ENCODE measurements at regions not wholly inside any gene's neighbourhood (a gene's known extent, or its start where the extent isn't known, plus 50 kb on each side); places are given as distances from the start of the nearest gene placed in this dataset.
A peak's percentile ranks its signal among the peaks of the same experiment; 100 is the strongest.

DNA sequence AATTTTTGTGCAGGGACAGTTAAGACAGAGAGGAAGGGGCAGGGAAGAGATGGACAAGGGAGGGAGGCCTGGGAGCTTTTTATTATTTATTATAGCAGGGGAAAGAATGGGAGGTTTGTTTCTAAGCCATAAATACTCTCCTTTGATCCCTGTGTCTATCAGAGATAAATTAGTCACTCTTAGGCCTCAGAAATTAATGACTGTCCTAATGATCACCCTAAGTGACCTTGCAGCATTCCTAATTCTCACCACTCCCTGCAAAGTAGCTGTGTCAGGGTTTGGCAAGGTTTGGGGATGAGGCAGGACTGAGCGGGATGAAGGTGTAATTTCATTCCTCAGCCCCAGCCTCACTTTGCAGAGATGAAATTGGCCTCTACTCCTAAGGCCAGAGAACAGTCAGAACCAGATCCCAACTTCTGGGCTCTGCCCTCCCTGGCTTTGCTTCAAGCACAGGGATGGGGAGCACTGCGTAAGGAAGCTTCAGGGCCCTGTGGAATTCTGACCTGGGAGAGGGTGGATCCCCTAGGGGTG, 95.0 kb downstream of the TMEM17 start:
- ATAC-seq: no peak
- H3K4me1 Mint-ChIP-seq: peaks cover 4% of the 10 kb centered on the region
- intact Hi-C loops (cut with DNase I, micrococcal nuclease): loop anchor here in 1 of 2 experiments (5.0 kb wide), 2 partner anchors 104 to 214 kb away; partner anchors contain the start of gene B3GNT2
- no peaks in the 10 kb centered on the region for H3K9me3 Mint-ChIP-seq (ENCODE audit: low read depth)
- H3K4me3 Mint-ChIP-seq: no peak overlapping the region
- POLR2A ChIA-PET: no interaction called here
- no peaks in the 10 kb centered on the region for H3K27me3 Mint-ChIP-seq
- no peak overlapping the region for H3K27ac Mint-ChIP-seq
- CTCF ChIA-PET: interaction anchor here (0.7 to 2.1 kb wide), 8 partner anchors 9 to 509 kb away, joined by 3 to 7 read pairs (median 4); no protein-coding TSS in a partner anchor
- H3K36me3 Mint-ChIP-seq (ENCODE audit: low read depth): no peaks in the 10 kb centered on the region
- DNase-seq: no peak

DNA sequence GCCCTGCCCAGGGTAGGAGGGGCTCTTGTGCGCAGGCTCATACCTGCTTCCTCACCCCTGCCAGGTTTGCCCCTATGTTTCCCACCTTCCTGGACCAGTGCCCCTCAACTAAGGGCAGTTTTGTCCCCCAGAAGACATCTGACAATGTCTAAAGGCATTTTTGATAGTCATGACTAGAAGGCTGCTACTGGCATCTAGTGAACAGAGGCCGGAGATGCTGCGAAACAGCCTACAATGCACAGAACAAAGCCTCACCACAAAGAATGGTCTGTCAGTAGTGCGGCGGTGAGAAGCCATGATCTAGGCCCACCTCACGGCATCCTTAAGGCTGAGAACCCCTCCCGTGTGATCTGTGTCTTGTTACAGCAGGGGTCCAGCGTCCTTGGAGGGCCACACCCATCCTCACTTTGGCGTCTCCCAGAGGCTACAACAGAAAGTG, 96.0 kb downstream of the TMEM17 start:
- H3K36me3 Mint-ChIP-seq (ENCODE audit: low read depth): no peaks in the 10 kb centered on the region
- CTCF ChIA-PET: interaction anchor here (0.6 to 2.1 kb wide), 3 partner anchors 12 to 498 kb away, joined by 3 to 7 read pairs (median 6); no protein-coding TSS in a partner anchor
- POLR2A ChIA-PET: no interaction called here

DNA sequence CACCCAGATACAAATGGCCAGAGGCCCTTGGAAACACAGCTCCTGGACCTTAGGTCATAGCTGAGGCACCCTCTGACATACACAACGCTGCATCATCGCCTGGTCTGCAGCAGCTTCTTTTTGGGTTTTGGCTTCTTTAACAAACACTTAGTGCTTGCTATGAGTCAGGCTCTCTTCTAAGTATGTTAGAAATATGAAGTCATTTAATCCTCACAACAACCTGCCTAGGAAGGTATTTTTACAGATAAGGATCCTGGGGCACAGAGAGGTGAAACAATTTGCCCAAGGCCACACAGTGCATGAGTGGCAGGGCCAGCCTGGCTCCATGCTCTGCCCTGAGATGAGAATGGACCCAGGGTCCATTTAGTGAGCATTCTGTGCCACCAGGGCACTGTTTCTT, 96.6 kb downstream of the TMEM17 start:
- Mint-ChIP-seq H3K9me3 (ENCODE audit: low read depth) (no peaks in the 10 kb centered on the region), H3K4me3 (no peak overlapping the region), H3K27ac (no peak overlapping the region), H3K27me3 (no peaks in the 10 kb centered on the region), H3K4me1 (peaks cover 2% of the 10 kb centered on the region), H3K36me3 (ENCODE audit: low read depth) (no peaks in the 10 kb centered on the region)
- DNase-seq (peak; percentile 16), ATAC-seq (peak; percentile 60)
- intact Hi-C loops (cut with DNase I, micrococcal nuclease): no loop called here
- CTCF ChIA-PET: no interaction called here
- POLR2A ChIA-PET: no interaction called here

More for the DNA sequence above, 96.0 kb downstream of the TMEM17 start:
- ATAC-seq: no peak
- Mint-ChIP-seq H3K9me3 (ENCODE audit: low read depth) (no peaks in the 10 kb centered on the region), H3K4me1 (peaks cover 4% of the 10 kb centered on the region), H3K4me3 (no peak overlapping the region), H3K27me3 (no peaks in the 10 kb centered on the region), H3K27ac (no peak overlapping the region)
- intact Hi-C loops (cut with DNase I, micrococcal nuclease): loop anchor here in 1 of 2 experiments (5.0 kb wide), 2 partner anchors 103 to 213 kb away; partner anchors contain the start of gene B3GNT2
- no peak for DNase-seq

DNA sequence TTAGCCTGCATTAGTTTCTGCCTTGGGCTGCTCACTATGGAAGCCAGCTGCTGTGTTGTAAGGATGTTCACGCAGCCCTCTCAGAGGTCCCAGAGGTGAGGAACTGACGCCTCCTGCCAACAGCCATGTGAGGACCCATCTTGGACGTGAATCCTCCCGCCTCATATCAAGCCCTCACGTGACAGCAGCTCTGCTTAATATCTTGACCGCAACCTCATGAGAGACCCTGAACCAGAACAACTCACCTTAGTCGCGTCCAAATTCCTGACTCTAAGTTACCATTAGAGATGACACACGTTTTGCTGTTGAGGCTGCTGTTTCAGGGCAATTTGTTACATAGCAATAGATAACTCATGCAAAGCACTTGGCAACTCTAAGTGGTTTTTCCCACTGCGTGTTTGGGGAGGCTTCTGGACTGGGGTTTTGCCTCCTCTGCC, 97.7 kb downstream of the TMEM17 start:
- no peaks in the 10 kb centered on the region for H3K27me3 Mint-ChIP-seq
- DNase-seq (no peak), ATAC-seq (no peak)
- H3K27ac Mint-ChIP-seq: no peak overlapping the region
- peaks cover 2% of the 10 kb centered on the region for H3K4me1 Mint-ChIP-seq
- no peaks in the 10 kb centered on the region for H3K9me3 Mint-ChIP-seq (ENCODE audit: low read depth)
- H3K36me3 Mint-ChIP-seq (ENCODE audit: low read depth): no peaks in the 10 kb centered on the region
- H3K4me3 Mint-ChIP-seq: no peak overlapping the region
- POLR2A ChIA-PET: interaction anchor here (0.5 kb wide), 1 partner anchor 30 kb away, joined by 4 read pairs; no protein-coding TSS in a partner anchor
- CTCF ChIA-PET: interaction anchor here (0.7 kb wide), 1 partner anchor 1031 kb away, joined by 4 read pairs; no protein-coding TSS in a partner anchor
- intact Hi-C loops (cut with DNase I, micrococcal nuclease): no loop called here

DNA sequence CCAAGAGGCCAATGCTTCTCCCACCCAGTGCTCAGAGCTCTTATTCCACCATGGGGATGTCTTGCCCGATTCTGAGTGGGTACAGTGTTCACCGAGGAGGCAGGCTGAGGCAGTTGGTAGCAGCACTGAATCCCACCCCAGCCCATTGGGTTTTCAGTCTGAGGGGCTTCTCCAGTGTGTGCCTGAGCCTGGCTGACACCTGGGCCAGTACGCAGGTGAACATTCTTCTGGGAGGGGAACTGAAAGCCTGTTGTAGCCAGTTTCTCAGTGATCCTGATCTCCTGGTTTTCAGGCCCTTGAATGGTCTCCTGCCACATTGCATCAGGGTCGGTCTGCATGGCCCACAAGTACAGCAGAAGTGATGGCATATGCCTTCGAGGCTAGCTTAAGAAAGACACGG, 98.2 kb downstream of the TMEM17 start:
- no peak for ATAC-seq
- no peak overlapping the region for H3K4me3 Mint-ChIP-seq
- no peaks in the 10 kb centered on the region for H3K9me3 Mint-ChIP-seq (ENCODE audit: low read depth)
- H3K27ac Mint-ChIP-seq: no peak overlapping the region
- DNase-seq: no peak
- H3K36me3 Mint-ChIP-seq (ENCODE audit: low read depth): no peaks in the 10 kb centered on the region
- CTCF ChIA-PET: interaction anchor here (0.6 kb wide), 1 partner anchor 252 kb away, joined by 3 read pairs; no protein-coding TSS in a partner anchor
- H3K27me3 Mint-ChIP-seq: no peaks in the 10 kb centered on the region
- peaks cover 2% of the 10 kb centered on the region for H3K4me1 Mint-ChIP-seq
- intact Hi-C loops (cut with DNase I, micrococcal nuclease): no loop called here
- POLR2A ChIA-PET: no interaction called here

DNA sequence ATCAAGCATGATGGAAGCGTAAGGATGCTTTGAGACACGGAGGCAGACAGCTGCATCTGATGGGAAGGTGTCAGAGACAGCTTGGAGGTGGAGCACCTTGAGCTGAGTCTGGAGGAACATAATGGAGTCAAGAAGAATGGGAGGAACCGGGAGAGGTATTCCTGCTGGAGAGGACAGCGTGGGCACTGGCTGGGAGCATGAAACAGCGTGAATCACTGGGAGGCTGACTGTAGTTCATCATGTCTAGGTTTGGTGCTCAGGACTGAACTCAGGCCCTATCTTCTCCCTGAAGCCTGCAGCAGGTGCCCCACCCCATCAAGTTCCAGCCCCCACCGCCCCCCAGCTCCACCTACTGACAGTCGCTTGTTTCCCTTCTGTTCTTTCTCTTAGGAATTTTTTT, 98.6 kb downstream of the TMEM17 start:
- no peak for ATAC-seq
- Mint-ChIP-seq H3K4me3 (no peak overlapping the region), H3K4me1 (peaks cover 2% of the 10 kb centered on the region), H3K27me3 (no peaks in the 10 kb centered on the region), H3K27ac (no peak overlapping the region), H3K36me3 (ENCODE audit: low read depth) (no peaks in the 10 kb centered on the region), H3K9me3 (ENCODE audit: low read depth) (no peaks in the 10 kb centered on the region)
- POLR2A ChIA-PET: no interaction called here
- no peak for DNase-seq
- intact Hi-C loops (cut with DNase I, micrococcal nuclease): no loop called here
- CTCF ChIA-PET: interaction anchor here (0.6 kb wide), 1 partner anchor 252 kb away, joined by 3 read pairs; no protein-coding TSS in a partner anchor

DNA sequence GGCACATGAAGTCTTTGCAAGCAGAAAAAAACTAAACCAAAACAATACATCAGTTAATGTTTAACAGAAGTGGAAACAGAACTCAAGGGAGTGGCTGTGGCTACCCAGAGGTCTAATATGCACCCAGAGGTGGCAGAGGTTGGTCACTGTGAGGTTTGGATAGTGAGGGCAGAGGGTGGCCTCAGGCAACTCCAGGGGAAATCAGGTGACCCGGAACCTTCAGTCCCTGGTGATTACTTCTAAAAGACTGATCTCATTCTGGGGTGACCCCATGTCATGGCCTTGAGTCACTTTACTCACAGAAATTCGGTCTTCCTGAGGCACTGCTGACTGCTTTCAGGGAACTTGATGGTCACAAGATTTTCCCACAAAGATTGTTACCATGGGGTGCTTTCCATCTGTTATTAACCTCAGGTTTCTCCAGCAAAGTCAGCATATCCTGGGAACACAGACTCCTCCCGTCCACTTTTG, 99.4 kb downstream of the TMEM17 start:
- POLR2A ChIA-PET: no interaction called here
- Mint-ChIP-seq H3K36me3 (ENCODE audit: low read depth) (no peaks in the 10 kb centered on the region), H3K27me3 (no peaks in the 10 kb centered on the region), H3K9me3 (ENCODE audit: low read depth) (no peaks in the 10 kb centered on the region), H3K4me3 (no peak overlapping the region), H3K27ac (no peak overlapping the region), H3K4me1 (no peaks in the 10 kb centered on the region)
- CTCF ChIA-PET: no interaction called here
- DNase-seq: no peak
- no peak for ATAC-seq
- intact Hi-C loops (cut with DNase I, micrococcal nuclease): no loop called here

DNA sequence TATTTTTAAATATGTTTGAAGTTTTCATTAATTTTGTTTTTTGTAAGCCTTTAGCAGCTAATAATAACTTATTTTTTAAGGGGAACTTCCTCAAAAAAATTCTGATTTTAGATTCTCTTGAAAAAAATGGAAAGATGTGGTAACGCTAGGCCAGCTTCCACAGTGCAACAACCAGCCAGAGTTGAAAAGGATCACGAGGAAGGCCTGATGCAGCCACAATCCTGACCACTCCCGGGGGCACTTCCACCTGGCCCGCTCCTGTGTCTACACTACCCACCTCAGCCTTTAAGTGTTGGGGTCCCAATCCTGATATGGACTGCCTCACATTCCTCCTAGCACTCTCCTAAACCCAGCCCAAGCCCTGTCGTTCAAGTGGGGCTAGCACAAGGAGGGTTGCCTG, 101.1 kb downstream of the TMEM17 start:
- Mint-ChIP-seq H3K27me3 (no peaks in the 10 kb centered on the region), H3K9me3 (ENCODE audit: low read depth) (no peaks in the 10 kb centered on the region), H3K27ac (no peak overlapping the region), H3K36me3 (ENCODE audit: low read depth) (no peaks in the 10 kb centered on the region), H3K4me1 (no peaks in the 10 kb centered on the region), H3K4me3 (no peak overlapping the region)
- CTCF ChIA-PET: interaction anchor here (0.6 kb wide), 1 partner anchor 20 kb away, joined by 3 read pairs; no protein-coding TSS in a partner anchor
- ATAC-seq: no peak
- POLR2A ChIA-PET: no interaction called here
- DNase-seq: no peak
- intact Hi-C loops (cut with DNase I, micrococcal nuclease): no loop called here

DNA sequence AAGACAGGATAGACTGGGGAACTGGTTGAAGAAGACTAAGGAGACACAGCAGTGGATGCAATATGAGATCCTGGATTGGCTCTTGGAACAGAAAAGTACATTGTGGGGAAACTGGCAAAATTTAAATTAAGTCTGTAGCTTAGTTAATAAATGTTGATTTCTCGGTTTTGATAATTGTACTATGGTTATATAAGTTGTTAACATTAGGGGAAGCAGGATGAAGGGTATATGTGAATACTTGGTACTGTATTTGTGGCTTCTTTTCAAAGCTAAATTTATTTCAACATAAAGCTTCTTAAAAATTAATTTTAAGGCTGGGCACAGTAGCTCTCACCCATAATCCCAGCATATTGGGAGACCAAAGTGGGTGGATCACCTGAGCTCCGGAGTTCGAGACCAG, 103.8 kb downstream of the TMEM17 start:
- ATAC-seq (no peak), DNase-seq (no peak)
- Mint-ChIP-seq H3K4me1 (no peaks in the 10 kb centered on the region), H3K36me3 (ENCODE audit: low read depth) (no peaks in the 10 kb centered on the region), H3K4me3 (no peak overlapping the region), H3K9me3 (ENCODE audit: low read depth) (no peaks in the 10 kb centered on the region), H3K27me3 (peaks cover 3% of the 10 kb centered on the region), H3K27ac (no peak overlapping the region)
- POLR2A ChIA-PET: interaction anchor here (0.6 kb wide), 1 partner anchor 1411 kb away, joined by 3 read pairs; no protein-coding TSS in a partner anchor
- CTCF ChIA-PET: interaction anchor here (0.6 to 2.1 kb wide), 5 partner anchors 9 to 535 kb away, joined by 3 to 5 read pairs (median 4); no protein-coding TSS in a partner anchor
- intact Hi-C loops (cut with DNase I, micrococcal nuclease): no loop called here

DNA sequence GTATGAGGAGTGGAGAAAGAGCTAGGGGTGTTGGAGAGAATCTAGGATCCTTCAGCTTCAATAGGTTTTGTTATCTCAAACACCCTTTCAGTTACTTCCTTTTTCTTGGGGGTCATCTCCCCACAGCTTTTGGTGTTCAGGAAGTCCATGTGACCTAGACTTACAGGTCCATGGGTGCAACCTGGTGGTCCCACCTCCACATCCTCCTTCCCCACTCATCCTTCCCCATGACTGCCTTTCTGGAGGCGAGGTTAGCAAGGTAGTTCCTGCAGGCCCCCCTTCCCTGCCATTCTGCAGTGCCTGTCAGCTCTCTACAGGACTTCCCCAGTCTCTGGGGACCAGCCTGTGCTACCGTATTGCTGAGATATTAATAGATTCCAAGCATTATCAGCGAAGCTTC, 107.6 kb downstream of the TMEM17 start:
- POLR2A ChIA-PET: no interaction called here
- CTCF ChIA-PET: interaction anchor here (0.6 to 2.3 kb wide), 3 partner anchors 13 to 404 kb away, joined by 3 to 7 read pairs (median 3); no protein-coding TSS in a partner anchor

DNA sequence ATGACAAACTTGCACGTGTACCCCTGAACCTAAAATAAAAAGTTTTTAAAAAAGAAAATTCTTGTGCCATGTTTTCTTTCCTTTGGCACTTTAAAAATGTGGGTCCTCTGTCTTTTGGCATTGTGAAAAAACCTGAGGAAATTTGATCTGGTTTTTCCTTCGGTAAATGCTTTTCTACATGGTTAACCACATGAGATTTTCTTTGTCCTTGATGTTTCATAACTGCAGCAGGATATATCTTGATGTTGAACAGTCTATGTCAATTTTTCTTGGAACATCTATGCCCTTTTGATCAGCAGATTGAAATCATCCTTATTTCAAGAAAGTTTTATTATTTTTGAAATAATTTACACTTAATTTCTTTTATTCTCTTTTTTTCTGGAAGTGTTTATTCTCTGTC, 109.1 kb downstream of the TMEM17 start:
- H3K36me3 Mint-ChIP-seq (ENCODE audit: low read depth): no peaks in the 10 kb centered on the region
- POLR2A ChIA-PET: no interaction called here
- ATAC-seq: no peak
- H3K27me3 Mint-ChIP-seq: peaks cover 5% of the 10 kb centered on the region
- H3K27ac Mint-ChIP-seq: no peak overlapping the region
- intact Hi-C loops (cut with DNase I, micrococcal nuclease): no loop called here
- H3K9me3 Mint-ChIP-seq (ENCODE audit: low read depth): no peaks in the 10 kb centered on the region
- no peak for DNase-seq
- H3K4me3 Mint-ChIP-seq: no peak overlapping the region
- CTCF ChIA-PET: interaction anchor here (2.3 kb wide), 1 partner anchor 14 kb away, joined by 7 read pairs; no protein-coding TSS in a partner anchor
- no peaks in the 10 kb centered on the region for H3K4me1 Mint-ChIP-seq

More for the DNA sequence above, 107.6 kb downstream of the TMEM17 start:
- Mint-ChIP-seq H3K27me3 (peaks cover 5% of the 10 kb centered on the region), H3K4me3 (no peak overlapping the region), H3K36me3 (ENCODE audit: low read depth) (no peaks in the 10 kb centered on the region), H3K9me3 (ENCODE audit: low read depth) (no peaks in the 10 kb centered on the region), H3K4me1 (no peaks in the 10 kb centered on the region), H3K27ac (no peak overlapping the region)
- DNase-seq (no peak), ATAC-seq (no peak)
- intact Hi-C loops (cut with DNase I, micrococcal nuclease): no loop called here

DNA sequence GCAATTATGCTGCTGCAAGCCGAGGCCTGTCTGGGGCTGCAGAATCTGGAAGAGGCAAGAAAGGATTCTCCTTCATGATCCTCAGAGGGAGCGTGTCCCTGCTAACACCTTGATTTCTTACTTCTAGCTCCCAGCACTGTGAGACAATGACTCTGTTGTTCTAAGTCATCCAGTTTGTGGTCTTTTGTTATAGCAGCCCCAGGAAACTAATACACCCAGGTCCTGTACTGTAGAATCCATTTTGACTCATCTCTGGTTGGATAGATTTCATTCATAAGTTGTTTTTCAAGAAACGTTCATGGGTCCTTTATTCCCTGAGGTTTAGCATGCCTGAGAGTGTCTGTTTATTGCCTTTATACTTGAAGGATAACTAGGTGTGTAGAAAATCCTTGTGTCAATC, 112.7 kb downstream of the TMEM17 start:
- H3K9me3 Mint-ChIP-seq (ENCODE audit: low read depth): no peaks in the 10 kb centered on the region
- no peak for DNase-seq

More for the DNA sequence above, 112.7 kb downstream of the TMEM17 start:
- no peaks in the 10 kb centered on the region for H3K4me1 Mint-ChIP-seq
- no peaks in the 10 kb centered on the region for H3K36me3 Mint-ChIP-seq (ENCODE audit: low read depth)
- H3K27ac Mint-ChIP-seq: no peak overlapping the region
- H3K4me3 Mint-ChIP-seq: no peak overlapping the region
- ChIA-PET CTCF (interaction anchor here (0.7 kb wide), 2 partner anchors 18 to 1554 kb away, joined by 3 to 4 read pairs; no protein-coding TSS in a partner anchor), POLR2A (interaction anchor here (0.7 kb wide), 1 partner anchor 59 kb away, joined by 3 read pairs; no protein-coding TSS in a partner anchor)
- intact Hi-C loops (cut with DNase I, micrococcal nuclease): no loop called here
- no peak for ATAC-seq
- H3K27me3 Mint-ChIP-seq: peaks cover 5% of the 10 kb centered on the region
